ENCODE measurements at regions not wholly inside any gene's neighbourhood (a gene's known extent, or its start where the extent isn't known, plus 50 kb on each side); places are given as distances from the start of the nearest gene placed in this dataset.
"Not testable (repeated sequence)": the region's sequence is repeated elsewhere in the genome, so short reads cannot be mapped to it uniquely, and the experiment has no call there.

GRCh38 chr7:81025360-81025759, 106.5 kb upstream of the SEMA3C start:
- DNase-seq, result no peak

- no peak for DNase-seq
Measured at GRCh38 chr7:81014908-81015307, 96.1 kb upstream of the SEMA3C start.

- no peak for DNase-seq
Measured at GRCh38 chr7:81014266-81014665, 95.4 kb upstream of the SEMA3C start.

GRCh38 chr7:81013083-81013817, 94.4 kb upstream of the SEMA3C start:
- no peak for DNase-seq

GRCh38 chr7:81008901-81009300, 90.0 kb upstream of the SEMA3C start:
- DNase-seq, result no peak

GRCh38 chr7:81007051-81007450, 88.2 kb upstream of the SEMA3C start:
- DNase-seq, result no peak

- DNase-seq, result no peak
Measured at GRCh38 chr7:81005254-81005653, 86.4 kb upstream of the SEMA3C start.

GRCh38 chr7:81004098-81004497, 85.2 kb upstream of the SEMA3C start:
- DNase-seq, result no peak

GRCh38 chr7:81003326-81003725, 84.5 kb upstream of the SEMA3C start:
- DNase-seq, result no peak

GRCh38 chr7:81002421-81002820, 83.6 kb upstream of the SEMA3C start:
- DNase-seq, result no peak

- DNase-seq, result no peak
Measured at GRCh38 chr7:80999771-81000170, 80.9 kb upstream of the SEMA3C start.

GRCh38 chr7:80999100-80999499, 80.2 kb upstream of the SEMA3C start:
- DNase-seq, result no peak

GRCh38 chr7:80997841-80998240, 79.0 kb upstream of the SEMA3C start:
- no peak for DNase-seq

- not testable (repeated sequence) for DNase-seq
Measured at GRCh38 chr7:80996236-80996635, 77.4 kb upstream of the SEMA3C start.

GRCh38 chr7:80991654-80992053, 72.8 kb upstream of the SEMA3C start:
- DNase-seq, result no peak

- no peak for DNase-seq
Measured at GRCh38 chr7:80984619-80985018, 65.8 kb upstream of the SEMA3C start.

- DNase-seq, result no peak
Measured at GRCh38 chr7:80981405-80981804, 62.6 kb upstream of the SEMA3C start.

GRCh38 chr7:80977751-80978150, 58.9 kb upstream of the SEMA3C start:
- DNase-seq, result no peak

GRCh38 chr7:80974396-80975358, 55.8 kb upstream of the SEMA3C start:
- DNase-seq, result no peak

GRCh38 chr7:80971225-80971624, 52.4 kb upstream of the SEMA3C start:
- DNase-seq, result no peak
